Hematopoietic multipotent progenitor cell (in vitro differentiated cells): ENCODE measurements at regions not wholly inside any gene's neighbourhood (a gene's known extent, or its start where the extent isn't known, plus 50 kb on each side); places are given as distances from the start of the nearest gene placed in this dataset.
"Not testable (repeated sequence)": the region's sequence is repeated elsewhere in the genome, so short reads cannot be mapped to it uniquely, and the experiment has no call there.

Source experiments
- DNase-seq, 3 donors: peaks; one replicate each; pipeline ENCODE4 v3.0.0-alpha.2; 2011 to 2015; ENCODE audit warnings: low read depth in 2 of 3, low spot score in 2 of 3

- DNase-seq, result no peak
Measured at GRCh38 chr3:194938845-194939531, 253.3 kb downstream of the FAM43A start.

GRCh38 chr3:194939532-194939909, 253.8 kb downstream of the FAM43A start:
- no peak for DNase-seq

- no peak for DNase-seq
Measured at GRCh38 chr3:194939949-194940770, 254.5 kb downstream of the FAM43A start.

- no peak for DNase-seq
Measured at GRCh38 chr3:194941360-194941955, 255.8 kb downstream of the FAM43A start.

- DNase-seq, result no peak
Measured at GRCh38 chr3:194941956-194942511, 256.4 kb downstream of the FAM43A start.

- DNase-seq, result no peak
Measured at GRCh38 chr3:194944526-194944925, 258.8 kb downstream of the FAM43A start.

GRCh38 chr3:194945508-194945907, 259.8 kb downstream of the FAM43A start:
- DNase-seq, result no peak

- no peak for DNase-seq
Measured at GRCh38 chr3:194946091-194946490, 260.4 kb downstream of the FAM43A start.

GRCh38 chr3:194949592-194949991, 263.9 kb downstream of the FAM43A start:
- DNase-seq, result no peak

GRCh38 chr3:194950906-194951628, 265.4 kb downstream of the FAM43A start:
- no peak for DNase-seq

GRCh38 chr3:194951629-194951920, 265.9 kb downstream of the FAM43A start:
- not testable (repeated sequence) for DNase-seq

- DNase-seq, result no peak
Measured at GRCh38 chr3:194951931-194952582, 266.4 kb downstream of the FAM43A start.

- peak in 2 of 3 donors; percentile 76 to 90 for DNase-seq
Measured at GRCh38 chr3:194952841-194953241, 267.2 kb downstream of the FAM43A start.

- no peak for DNase-seq
Measured at GRCh38 chr3:194953291-194953690, 267.6 kb downstream of the FAM43A start.

GRCh38 chr3:194955546-194955945, 269.9 kb downstream of the FAM43A start:
- no peak for DNase-seq

- no peak for DNase-seq
Measured at GRCh38 chr3:194955979-194956696, 270.5 kb downstream of the FAM43A start.

GRCh38 chr3:194956697-194957396, 271.2 kb downstream of the FAM43A start:
- no peak for DNase-seq

- no peak for DNase-seq
Measured at GRCh38 chr3:194957743-194958240, 272.1 kb downstream of the FAM43A start.

- DNase-seq, result no peak
Measured at GRCh38 chr3:194959217-194959616, 273.5 kb downstream of the FAM43A start.
